HL-60 (cell line): ENCODE measurements at regions not wholly inside any gene's neighbourhood (a gene's known extent, or its start where the extent isn't known, plus 50 kb on each side); places are given as distances from the start of the nearest gene placed in this dataset.
"Not testable (repeated sequence)": the region's sequence is repeated elsewhere in the genome, so short reads cannot be mapped to it uniquely, and the experiment has no call there.

Experiments
- DNase-seq, 2 experiments: peaks; one replicate each; pipeline ENCODE4 v3.0.0-alpha.2; 2010 to 2020; ENCODE audit warnings: low read depth in 1 of 2, low spot score in 1 of 2
- H3K27ac ChIP-seq: fragments of 250-450 bp; sonication (Bioruptor Pico); replicated peaks from 2 replicates; pipeline ENCODE4 v1.5.1; 2020; ENCODE audit warnings: mild to moderate bottlenecking, moderate library complexity
- H3K27me3 ChIP-seq: fragments of 250-450 bp; sonication (Bioruptor Pico); 2 replicates; pipeline ENCODE4 v1.5.1; 2021; ENCODE audit warnings: mild to moderate bottlenecking, moderate library complexity; ENCODE audit not compliant: insufficient read depth, poor library complexity, severe bottlenecking
- H3K4me3 ChIP-seq: replicated peaks from 2 replicates; pipeline ENCODE4 v1.5.1; 2011; ENCODE audit warnings: mild to moderate bottlenecking, control low read depth, low read length; ENCODE audit not compliant: insufficient read depth
- GABPA ChIP-seq: IDR thresholded peaks from 2 replicates; pipeline ENCODE4 v1.6.1; 2012; ENCODE audit warnings: low read depth
- POLR2AphosphoS5 ChIP-seq: IDR thresholded peaks from 2 replicates; pipeline ENCODE4 v1.6.1; 2012; ENCODE audit warnings: low read depth
- SPI1 ChIP-seq: IDR thresholded peaks from 2 replicates; pipeline ENCODE4 v1.6.1; 2012; ENCODE audit warnings: low read depth, mild to moderate bottlenecking, borderline replicate concordance
- TF ChIP-seq, protein P1 (sequence below): IDR thresholded peaks from one replicate; pipeline ENCODE4 v1.5.1; 2011; ENCODE audit warnings: low read length, control low read depth, inconsistent platforms; ENCODE audit not compliant: insufficient read depth
- TF ChIP-seq, protein P2 (sequence below): IDR thresholded peaks from 2 replicates; pipeline ENCODE4 v1.6.1; 2012; ENCODE audit warnings: low read depth; ENCODE audit not compliant: insufficient replicate concordance

DNA sequence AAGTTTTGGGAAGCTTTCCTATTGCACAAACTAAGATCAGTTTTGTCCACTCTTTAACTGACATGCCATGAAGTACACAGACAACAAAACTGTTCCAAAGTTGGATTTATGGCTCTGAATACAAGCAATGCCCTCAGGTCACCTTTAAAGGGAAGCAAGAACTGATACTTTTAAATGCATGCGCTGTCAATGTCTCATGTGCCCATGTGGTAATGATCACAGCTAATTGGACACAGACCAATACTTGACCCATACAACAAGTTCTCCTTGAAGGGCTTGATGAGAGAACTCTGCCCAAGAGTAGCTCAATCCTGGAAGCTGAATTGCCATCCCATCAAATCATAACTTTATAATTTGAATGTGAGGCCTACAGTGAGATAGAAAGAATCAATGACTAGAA, 624.9 kb downstream of the ETS1 start:
- DNase-seq, result no peak
- H3K4me3 ChIP-seq, result no peak overlapping the region
- H3K27ac ChIP-seq, result no peak overlapping the region
- peaks cover 2% of the 10 kb centered on the region for H3K27me3 ChIP-seq
- TF ChIP-seq POLR2AphosphoS5 (no peak), SPI1 (no peak), GABPA (no peak)
- TF ChIP-seq, protein P1, sequence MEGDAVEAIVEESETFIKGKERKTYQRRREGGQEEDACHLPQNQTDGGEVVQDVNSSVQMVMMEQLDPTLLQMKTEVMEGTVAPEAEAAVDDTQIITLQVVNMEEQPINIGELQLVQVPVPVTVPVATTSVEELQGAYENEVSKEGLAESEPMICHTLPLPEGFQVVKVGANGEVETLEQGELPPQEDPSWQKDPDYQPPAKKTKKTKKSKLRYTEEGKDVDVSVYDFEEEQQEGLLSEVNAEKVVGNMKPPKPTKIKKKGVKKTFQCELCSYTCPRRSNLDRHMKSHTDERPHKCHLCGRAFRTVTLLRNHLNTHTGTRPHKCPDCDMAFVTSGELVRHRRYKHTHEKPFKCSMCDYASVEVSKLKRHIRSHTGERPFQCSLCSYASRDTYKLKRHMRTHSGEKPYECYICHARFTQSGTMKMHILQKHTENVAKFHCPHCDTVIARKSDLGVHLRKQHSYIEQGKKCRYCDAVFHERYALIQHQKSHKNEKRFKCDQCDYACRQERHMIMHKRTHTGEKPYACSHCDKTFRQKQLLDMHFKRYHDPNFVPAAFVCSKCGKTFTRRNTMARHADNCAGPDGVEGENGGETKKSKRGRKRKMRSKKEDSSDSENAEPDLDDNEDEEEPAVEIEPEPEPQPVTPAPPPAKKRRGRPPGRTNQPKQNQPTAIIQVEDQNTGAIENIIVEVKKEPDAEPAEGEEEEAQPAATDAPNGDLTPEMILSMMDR, result no peak
- TF ChIP-seq, protein P2, sequence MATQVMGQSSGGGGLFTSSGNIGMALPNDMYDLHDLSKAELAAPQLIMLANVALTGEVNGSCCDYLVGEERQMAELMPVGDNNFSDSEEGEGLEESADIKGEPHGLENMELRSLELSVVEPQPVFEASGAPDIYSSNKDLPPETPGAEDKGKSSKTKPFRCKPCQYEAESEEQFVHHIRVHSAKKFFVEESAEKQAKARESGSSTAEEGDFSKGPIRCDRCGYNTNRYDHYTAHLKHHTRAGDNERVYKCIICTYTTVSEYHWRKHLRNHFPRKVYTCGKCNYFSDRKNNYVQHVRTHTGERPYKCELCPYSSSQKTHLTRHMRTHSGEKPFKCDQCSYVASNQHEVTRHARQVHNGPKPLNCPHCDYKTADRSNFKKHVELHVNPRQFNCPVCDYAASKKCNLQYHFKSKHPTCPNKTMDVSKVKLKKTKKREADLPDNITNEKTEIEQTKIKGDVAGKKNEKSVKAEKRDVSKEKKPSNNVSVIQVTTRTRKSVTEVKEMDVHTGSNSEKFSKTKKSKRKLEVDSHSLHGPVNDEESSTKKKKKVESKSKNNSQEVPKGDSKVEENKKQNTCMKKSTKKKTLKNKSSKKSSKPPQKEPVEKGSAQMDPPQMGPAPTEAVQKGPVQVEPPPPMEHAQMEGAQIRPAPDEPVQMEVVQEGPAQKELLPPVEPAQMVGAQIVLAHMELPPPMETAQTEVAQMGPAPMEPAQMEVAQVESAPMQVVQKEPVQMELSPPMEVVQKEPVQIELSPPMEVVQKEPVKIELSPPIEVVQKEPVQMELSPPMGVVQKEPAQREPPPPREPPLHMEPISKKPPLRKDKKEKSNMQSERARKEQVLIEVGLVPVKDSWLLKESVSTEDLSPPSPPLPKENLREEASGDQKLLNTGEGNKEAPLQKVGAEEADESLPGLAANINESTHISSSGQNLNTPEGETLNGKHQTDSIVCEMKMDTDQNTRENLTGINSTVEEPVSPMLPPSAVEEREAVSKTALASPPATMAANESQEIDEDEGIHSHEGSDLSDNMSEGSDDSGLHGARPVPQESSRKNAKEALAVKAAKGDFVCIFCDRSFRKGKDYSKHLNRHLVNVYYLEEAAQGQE, result no peak

DNA sequence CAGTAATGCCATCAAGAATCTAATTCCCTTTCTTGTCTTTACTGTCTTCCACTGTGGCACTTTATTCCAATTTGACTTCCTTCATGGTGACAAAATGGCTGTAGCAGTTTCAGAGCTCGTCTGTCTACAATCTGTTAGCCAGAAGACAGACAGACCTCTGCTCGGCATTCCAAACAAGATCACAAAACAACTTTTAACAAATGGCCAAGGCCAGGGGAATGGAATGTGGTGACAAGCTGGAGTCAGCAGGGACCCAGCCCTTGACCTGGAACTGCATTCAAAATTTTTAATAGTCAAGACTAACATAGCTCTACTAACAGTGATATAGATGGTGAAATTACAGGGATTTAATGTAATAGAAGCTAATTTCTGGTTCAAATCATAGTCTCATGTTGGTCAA, 637.2 kb downstream of the ETS1 start:
- Histone ChIP-seq H3K4me3 (no peak overlapping the region), H3K27ac (no peak overlapping the region), H3K27me3 (peaks cover 3% of the 10 kb centered on the region)
- DNase-seq, result no peak
- TF ChIP-seq SPI1 (no peak), POLR2AphosphoS5 (no peak), GABPA (no peak)
- TF ChIP-seq, protein P1, result no peak
- TF ChIP-seq, protein P2, result no peak

DNA sequence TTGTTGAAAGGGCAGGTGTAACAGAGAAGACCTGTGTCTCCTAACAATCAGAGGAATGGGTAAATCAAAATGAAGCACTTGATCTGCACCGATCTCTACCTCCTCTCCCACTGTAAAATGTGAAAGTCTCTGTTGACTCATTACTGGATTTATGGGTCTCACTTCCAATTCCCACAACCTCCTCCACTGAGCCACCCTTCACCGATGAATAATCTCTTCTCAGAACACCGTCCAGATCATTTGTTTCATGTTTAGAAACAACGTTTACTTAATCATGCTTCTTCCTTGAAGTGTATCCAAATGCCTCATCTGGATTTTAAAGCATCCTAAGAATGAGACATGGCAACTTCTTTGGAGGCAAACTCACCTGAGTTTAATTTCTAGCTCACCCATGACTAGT, 643.6 kb downstream of the ETS1 start:
- TF ChIP-seq, protein P1, result no peak
- no peak overlapping the region for H3K27ac ChIP-seq
- H3K4me3 ChIP-seq, result no peak overlapping the region
- DNase-seq, result no peak
- no peaks in the 10 kb centered on the region for H3K27me3 ChIP-seq

DNA sequence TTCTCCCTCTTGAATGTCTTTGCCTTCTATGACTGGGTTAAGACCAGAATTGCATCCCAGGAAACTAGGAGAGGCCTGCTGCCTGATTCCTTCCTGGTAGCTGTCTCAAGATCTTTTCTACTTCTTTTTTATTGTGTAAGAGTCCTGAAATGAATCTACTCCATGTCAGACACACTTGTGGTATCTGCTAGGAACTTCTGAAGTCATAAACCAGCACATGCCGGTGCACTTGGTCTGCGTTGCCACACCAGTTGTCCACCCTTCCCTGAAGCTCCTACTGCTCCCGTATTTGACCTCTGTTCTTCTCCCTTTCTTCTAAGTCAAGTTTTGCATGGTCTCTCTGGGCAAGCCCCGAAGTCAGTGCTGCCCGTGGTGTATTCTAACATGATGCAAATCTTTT, 644.2 kb downstream of the ETS1 start:
- DNase-seq, result no peak
- H3K4me3 ChIP-seq, result no peak overlapping the region
- no peaks in the 10 kb centered on the region for H3K27me3 ChIP-seq
- H3K27ac ChIP-seq, result no peak overlapping the region
- TF ChIP-seq GABPA (no peak), POLR2AphosphoS5 (no peak), SPI1 (no peak)
- TF ChIP-seq, protein P1, result no peak
- TF ChIP-seq, protein P2, result no peak

DNA sequence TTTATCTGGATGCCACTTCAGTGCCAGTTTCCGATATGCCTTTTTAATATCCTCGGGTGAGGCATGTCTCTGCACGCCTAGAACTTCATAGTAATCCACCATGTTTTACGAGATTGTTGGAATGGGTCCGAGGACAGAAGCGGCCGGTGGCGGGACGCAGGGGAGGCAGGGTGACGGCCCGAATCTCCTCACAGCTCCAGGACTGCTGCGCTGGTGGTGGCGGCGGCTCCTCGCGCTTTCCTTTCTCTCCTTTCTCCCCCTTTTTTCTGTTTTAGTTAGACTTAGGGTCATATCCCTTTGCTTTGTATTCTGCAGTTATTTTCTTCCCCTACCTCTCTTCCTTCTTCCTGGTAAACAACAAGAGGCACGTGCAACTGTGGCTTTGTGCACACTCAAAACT, 645.8 kb downstream of the ETS1 start:
- not testable (repeated sequence) for H3K27ac ChIP-seq, DNase-seq, H3K27me3 ChIP-seq, H3K4me3 ChIP-seq
